Right kidney (tissue), 1 donor: ENCODE measurements at regions not wholly inside any gene's neighbourhood (a gene's known extent, or its start where the extent isn't known, plus 50 kb on each side); places are given as distances from the start of the nearest gene placed in this dataset.

Source experiments
- DNase-seq: peaks from one replicate; pipeline ENCODE4 v3.0.0-alpha.2; 2016

DNA sequence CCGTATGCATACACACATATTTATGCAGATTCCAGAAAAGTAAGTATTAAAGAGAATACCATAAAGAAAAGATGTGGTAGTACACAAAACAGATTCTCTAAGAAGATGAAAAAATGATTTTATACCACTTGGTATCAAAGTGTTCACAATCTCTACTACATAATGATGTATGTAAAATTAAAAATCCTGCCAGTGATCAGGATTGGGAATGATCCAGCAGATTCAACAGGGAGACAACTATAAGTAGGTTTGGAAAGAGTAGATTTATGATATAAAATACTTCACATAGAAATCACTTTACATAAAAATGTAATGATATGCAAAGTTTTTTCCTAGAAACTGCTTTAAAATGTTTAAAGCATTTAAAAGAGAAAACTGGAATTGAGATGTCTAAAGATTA is 447.0 kb downstream of the CNTNAP4 start:
- DNase-seq, result no peak

DNA sequence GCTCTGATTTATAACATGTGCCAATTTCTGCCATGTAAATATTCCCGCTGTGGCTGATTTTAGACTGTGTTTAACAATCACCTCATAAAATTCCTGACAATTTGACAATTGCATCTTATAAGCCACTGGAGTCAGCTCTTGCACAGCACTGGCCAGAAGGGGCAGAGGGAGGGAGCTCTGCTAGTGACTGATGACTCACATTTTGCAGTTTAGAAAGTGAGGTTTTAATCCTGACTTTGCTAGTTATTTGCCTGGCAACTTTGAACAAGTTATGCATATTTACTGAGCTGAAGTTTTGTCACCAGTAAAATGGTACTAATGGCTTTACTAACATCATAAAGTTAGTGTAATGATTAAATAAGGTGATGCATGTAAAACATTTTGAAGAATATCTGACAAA is 452.3 kb downstream of the CNTNAP4 start:
- no peak for DNase-seq

DNA sequence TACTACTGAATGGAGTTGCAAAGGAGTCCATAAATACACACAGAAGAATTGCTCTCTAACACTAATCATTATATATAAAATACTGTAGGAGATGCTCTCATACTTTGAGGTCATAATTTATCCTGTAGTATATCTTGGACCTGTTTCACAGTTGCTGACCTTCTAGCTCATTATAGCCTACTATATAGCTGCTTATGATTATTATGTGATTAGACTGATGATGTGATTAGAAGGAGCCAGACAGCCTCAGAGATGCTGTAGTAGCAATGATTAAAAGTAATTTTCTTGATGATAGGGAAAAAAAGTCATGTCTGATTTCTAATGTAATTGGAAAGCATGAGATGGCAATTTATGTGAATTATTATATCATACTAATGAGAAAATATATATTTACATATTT is 455.7 kb downstream of the CNTNAP4 start:
- no peak for DNase-seq

DNA sequence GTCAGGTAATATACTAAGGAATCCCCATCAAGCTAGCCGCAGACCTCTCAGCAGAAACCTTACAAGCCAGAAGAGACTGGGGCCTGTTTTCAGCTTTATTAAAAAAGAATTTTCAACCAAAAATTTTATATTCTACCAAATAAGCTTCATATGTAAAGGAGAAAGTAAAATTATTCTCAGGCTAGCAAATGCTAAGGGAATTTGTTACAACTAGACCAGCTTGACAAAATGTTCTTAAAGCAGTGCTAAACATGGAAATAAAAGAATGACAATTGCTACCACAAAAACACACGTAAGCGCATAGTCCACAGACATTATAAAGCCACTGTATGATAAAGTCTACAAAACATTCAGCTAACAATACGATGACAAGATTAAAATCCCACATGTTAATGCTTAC is 449.4 kb upstream of the MON1B start:
- no peak for DNase-seq

DNA sequence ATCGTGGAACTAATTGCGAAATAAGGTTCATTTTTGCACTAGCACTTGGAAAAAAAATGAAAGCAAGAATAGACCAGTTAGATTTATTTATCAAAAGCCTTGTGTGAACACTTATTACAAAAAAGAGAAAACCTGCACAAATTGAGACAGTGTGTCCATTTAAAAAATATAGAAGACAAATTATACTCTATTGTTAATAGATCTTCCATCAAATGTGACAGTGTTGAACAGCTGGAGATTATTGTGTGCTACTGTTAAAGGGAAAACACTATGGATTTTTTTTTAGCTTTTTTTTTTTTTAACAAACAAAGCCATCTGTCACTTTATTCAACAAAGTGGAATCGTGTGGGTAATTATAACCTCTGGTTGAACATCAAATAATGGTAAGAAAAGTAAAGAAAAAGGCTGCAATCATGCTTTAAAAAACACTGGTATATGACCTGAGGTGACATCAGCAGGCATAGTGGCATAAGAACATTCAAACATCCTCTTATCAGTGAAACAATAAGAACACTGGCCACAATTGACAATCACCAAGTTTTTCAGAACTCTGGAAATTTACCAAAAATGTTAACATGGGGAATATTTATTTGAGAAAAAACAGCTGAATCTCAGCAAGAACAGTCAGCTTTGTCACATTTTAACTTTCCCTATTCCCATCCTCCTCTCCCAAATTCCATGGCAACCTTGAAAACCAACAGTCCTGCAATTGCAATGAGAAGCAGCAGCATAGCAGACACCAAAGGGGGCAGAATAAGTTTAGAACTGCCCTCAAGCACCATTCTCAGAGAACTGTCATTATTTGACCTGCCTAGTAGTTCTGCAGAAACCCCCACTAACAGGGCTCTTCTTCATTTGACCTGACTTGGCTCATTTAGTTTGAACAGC is 442.3 kb upstream of the MON1B start:
- no peak for DNase-seq

DNA sequence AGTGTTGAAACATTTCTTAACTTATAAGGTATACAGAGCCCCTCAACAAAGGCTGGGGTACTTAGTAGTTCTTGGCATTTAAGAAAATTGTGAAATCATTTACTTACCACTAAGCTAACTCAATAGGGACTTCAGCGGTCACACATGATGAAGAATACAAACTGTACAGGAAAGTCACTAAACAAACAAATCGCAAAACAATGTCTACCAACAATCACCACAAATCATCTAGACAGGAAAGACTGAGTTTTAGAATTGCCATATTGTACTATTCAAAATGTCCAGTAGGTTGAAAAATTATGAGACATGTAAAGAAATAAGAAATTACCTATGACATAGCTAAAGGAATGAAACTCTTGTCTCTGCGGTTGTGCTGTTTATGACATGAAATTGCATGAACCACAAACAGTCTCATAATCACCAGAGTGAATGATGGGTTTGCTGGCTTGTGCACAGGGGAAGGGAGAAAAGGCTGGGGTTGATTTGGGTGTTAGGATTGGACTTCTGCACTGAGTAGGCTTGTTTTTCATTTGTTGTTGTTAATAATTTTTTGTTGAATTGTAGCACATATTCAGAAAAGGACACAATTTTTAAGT is 441.1 kb upstream of the MON1B start:
- no peak for DNase-seq

DNA sequence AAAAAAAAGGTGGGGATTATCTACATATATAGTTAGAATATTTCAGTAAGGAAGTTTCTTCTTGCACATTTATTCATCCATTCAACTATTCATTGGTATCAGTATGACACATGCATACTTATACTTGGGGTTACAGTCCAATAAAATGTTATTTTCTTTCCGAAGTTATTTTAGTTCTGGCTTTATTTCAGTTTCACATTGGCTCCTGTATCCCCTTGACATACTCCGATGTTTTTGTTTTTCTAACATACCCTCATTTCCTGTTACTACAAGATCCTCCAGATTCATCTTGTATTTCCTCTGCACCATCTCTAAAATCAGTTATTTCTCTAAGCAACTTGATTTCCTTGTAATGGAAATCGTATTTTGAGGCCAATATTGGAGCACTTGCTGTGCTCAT is 435.5 kb upstream of the MON1B start:
- no peak for DNase-seq

DNA sequence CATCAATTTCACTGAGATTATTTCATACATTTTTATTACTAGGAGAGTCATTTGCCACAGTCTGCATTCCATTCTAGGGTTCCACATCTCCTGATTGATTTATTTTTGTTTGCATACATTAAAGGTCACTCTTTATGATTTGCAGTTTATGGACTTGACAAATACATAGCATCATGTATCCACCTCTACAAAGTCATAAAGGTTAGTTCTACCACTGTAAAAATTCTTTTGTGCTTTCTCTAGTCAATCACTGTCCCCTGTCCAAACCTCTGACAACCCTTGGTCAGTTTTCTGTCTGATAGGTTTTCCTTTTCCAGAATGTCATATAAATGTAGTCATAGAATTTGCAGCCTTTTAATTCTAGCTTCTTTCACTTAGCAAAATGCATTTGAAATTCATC is 434.6 kb upstream of the MON1B start:
- no peak for DNase-seq

DNA sequence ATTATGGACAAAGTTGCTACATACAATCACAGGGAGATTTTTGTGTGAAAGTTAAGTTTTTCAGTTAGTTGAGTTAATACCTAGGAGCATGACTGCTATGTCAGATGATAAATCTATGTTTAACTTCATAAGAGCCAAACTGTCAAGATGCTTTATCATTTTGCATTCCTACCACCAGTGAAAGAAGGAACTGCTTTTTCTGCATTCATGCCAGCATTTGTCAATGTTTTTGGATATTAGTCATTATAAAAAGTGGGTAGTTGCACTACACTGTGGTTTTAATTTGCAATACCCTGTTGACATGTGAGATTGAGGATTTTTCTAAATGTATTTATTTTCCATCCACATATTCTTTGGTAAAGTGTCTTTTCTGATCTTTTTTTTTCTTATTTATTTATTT is 434.0 kb upstream of the MON1B start:
- DNase-seq, result no peak

DNA sequence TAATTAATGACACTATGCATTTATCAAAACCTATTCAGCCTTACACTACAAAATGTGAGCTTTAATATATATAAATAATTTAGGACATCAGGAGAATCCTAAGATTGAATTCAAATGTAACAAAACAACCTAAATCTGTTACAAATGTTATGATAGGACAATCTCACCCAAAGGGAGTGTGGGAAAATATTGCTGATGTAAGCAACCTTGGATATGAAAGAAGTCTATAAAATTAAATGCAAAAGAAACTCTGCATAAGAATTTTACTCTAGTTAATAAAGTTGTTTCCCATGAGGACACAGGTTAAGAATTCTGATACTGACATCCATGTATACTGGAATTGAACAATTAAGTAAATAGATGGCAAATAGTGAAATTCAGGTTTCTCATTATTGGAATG is 424.5 kb upstream of the MON1B start:
- no peak for DNase-seq

DNA sequence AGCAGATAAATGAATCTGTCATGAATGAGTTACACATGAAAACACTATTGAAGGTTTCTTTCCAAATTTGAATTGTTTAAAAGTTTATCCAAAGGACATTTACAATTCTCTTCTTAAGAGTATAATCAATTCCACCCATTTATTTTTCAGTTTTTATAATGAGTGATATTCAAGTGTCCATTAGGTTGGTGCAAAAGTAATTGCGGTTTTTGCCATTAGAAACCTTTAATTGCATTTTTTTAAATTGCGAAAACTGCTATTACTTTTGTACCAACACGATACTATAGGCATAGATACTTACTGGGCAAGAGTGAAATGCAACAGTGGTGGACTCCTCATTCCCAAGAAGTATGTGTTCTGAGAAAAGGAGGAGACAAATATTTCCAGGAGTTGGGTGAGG is 422.7 kb upstream of the MON1B start:
- no peak for DNase-seq

DNA sequence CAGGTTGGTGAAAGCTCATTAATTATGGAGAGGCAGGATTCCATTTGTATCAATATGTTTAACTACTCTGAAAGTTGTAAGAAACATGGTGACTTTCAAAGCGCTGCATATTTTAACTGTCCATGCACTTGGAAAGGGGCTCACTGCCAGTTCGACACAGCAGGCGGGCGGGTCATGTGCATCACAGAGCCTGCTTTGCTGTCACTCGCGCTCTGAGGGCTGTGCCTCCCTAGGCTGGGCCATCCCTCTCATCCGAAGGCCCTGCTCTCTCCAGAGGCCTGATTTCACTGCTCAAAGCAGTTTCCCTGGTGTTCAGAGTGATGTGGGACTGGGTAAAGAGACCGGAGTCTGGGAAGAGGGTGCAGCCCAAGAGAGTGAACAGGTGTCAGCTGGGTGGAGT is 422.0 kb upstream of the MON1B start:
- DNase-seq, result no peak

DNA sequence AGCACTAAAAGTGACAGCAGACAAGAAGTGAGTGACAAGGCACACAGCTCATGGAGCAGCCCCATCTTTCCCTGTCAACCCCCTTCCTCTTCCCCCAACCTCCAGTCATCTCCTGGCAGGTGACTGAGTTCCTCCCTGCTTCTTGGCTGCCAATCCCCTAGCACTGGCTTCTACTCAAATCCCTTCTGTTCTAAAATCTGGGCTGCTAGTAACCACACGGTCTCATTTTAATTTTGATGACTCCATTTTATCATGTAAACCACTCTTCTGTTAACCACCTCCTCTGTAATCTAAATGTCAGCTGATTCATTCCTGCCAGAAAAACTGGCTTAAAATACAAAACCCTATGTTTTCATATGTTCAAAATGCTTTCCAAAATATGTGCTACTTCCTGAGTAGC is 419.8 kb upstream of the MON1B start:
- no peak for DNase-seq

DNA sequence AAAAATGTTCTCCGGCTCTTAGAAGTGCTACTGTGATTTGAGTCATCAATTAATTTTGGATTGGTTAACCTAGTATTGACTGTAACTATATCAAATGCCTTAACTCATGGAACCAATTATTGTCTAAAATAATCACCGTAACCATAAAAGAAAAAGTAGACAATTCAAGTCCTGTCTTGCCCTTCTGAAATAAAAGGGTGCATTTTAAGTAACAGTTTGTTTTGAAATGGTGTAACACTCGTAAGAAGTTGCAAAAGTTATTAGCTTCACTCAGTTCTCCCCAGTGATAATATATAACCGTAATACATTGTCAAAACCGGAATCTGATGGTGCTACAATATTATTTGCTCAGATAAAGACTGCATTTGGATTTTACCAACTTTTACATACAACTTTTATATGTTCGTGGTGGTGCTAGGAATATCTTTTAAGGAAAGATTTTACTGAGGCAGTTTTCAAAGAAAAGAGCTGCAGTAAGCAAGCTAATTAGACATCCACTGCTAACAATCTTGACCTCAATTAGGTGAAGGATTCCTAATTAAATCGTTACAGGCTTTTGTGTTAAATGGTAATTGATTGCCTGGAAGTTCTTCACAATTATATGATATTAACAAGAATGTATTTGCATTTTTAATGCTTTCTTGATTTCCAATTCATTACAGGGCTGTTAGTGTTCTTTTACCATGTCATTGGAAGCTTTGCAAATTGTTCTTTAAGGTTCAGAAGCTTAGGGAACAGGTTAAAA is 413.1 kb upstream of the MON1B start:
- DNase-seq, result no peak

DNA sequence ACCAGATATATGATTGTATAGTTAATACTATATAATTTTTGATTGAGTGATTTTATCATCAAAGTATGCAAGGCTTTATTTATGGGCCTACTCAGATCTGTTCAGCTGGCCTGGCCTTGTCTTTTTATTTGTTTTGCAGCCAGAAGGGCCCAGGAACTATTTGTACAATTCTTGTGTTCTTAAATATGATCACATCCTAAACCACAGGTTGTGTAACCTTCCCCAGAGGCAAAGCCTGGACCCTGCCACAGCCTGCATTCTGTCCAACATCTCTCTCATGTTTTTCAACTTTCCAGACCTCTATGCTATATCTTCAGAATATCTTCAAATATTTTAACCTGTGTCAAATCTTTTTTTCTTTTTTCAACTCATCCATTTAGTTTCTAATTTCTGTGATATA is 410.4 kb upstream of the MON1B start:
- DNase-seq, result no peak

DNA sequence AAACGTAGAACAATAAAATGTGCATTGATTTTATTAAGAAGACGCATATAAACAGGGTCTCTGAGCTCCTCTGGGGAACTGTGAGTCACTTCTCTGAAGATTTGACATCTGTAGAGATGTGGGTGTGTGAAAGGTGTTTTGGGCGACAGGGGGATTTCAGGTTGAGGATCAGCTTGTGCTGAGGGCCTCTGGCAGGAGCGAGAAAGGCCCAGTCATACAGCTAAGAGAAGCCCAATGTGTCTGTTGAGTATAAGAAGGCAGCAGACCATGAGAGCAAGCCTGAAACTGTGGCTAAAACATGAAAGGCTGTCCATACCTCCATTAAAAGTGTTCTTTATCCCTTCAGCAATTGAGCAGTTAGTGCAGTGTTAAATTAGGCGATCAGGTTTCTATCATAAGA is 406.5 kb upstream of the MON1B start:
- no peak for DNase-seq

DNA sequence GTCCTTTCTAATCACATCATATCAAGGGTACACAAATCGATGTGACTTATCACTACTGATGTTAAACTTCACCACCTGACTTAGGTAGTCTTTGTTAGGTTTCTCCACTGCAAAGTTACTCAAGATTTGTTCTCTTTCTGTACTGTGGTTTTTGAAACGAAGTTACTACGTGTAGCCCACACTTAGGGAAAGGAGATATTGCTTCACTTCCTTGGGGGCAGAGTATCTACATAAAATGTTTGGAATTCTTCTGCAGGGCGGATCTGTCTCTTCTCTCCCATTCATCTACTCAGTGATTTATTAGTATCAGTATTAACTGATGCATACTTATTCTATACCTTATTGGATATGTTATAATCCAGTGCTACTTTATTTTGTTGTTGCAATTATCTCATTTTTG is 403.6 kb upstream of the MON1B start:
- no peak for DNase-seq

DNA sequence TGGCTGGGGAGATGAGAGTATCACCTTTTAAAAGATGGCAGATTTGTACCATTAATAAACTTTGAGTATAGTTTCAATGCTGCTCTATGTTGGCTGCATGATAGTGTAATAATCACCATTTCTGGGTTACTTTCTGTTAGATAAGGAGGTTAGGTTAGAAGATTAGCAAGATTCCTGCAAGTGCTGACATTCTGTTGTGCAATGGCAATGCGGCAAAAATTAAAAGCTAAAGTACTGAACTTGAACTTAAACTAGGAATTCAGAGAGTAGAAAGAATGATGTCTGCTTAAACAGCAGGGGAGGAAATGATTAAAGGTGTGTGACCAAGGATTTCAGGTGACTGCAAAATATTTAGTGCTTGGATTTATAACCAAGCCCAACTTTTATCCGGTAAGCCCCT is 399.8 kb upstream of the MON1B start:
- no peak for DNase-seq

DNA sequence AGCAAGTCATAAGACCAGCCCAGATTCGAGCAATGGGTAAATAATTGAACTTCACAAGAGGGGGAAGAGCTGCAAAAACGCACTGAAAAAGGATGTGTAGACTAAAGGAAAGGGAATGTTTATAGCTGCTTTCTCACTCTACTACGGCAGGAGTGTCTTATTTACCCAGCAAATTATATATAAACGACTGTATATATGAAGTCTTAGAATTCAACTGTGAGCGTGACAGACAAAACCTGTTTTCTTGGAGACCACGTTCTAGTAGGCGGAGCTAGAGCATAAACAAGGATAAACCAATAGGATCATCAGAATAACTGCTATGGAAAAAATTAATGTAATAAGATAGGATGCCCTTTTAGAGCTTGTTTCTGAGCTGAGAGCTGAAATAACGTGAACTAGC is 394.6 kb upstream of the MON1B start:
- no peak for DNase-seq

DNA sequence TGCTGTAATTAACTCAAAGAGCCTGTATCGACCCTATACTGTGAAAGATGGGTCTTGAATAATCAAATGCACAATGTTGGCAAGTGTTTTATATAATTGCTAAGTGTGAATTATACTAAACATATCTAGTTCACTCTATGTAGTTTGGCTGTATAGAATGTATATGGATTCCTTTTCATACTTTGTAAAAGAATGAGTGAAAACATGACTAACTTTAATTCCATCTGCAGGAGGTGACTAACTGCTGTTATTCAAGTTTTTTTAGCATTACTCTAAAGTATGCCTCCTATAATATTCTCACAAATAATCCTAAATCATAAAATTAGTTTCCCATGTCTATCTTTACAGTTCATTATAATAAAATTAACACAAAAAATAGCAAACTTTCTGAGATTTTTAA is 394.0 kb upstream of the MON1B start:
- DNase-seq, result no peak

DNA sequence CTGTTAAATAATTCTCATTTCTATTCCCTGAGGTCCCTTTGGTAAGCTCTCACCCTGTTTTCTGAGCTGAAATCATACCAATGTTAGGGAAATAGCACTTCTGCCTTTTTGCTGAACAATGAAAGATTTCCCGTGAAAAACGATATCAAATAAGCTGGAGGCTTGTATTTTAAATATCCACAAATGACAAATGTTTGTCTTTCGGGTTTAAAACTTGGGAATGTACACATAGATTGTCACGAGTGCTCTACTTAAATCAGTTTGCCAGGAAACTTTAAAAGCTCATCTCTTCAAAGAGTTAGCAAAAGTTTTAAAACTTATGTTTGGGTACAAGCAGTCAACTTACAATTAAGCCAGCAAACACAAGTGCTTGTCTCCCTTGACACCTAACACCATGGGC is 393.5 kb upstream of the MON1B start:
- DNase-seq, result no peak

DNA sequence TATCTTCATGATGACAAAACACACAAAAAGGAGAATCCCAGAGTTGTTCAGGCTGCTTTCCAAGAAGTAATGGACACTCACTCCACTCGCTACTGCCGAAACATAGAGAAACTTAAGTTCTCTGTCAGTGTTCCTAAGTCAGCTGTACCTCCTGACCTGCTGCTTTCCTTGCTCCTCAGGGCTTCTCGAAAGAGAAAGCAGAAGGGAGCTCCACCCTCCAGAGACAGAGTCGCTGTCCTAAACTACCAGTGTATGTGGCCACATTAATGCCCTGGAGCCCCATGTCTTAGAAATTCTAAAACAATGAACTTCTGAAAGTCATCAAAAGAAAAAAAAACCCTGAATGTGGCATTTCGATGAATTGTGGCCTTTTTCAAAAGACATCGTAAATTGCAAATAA is 390.8 kb upstream of the MON1B start:
- DNase-seq, result no peak

DNA sequence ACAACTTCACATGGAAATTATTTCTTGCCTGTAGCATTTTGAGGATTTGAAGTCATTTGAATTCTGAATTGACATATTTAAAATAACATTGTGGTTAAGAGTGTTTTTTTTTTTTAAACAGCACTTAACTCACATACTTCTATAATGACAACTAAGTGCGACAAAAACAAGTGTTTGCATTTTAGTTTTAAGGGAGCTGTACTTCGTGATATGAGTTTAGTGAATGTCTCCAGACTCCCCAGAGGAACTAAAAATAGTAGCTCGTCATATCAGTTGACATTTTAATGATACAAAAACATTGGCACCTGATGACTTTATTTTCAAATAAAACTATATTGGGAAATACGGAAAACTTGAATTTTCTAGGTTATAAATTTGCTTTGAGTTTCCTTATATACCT is 389.6 kb upstream of the MON1B start:
- no peak for DNase-seq

DNA sequence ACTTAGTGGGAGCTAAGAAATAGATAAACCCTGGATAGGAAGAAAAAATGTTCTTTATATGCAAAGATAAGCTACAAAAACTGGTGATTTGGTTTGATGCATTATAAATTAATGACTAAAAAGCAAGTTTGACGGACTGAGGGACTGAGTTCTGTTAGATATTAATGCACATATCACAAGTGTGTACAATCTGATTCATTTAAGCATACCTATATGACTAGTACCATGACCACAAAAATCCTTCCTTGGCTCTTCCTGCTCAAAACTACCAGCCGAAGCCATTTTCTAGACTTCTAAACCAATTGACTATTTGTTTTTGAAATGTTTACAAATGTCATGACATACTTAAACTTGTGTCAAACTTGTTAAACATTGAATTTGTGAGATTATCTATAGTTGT is 374.5 kb upstream of the MON1B start:
- no peak for DNase-seq
